Thoracic aorta (tissue), 2 donors: ENCODE measurements at regions not wholly inside any gene's neighbourhood (a gene's known extent, or its start where the extent isn't known, plus 50 kb on each side); places are given as distances from the start of the nearest gene placed in this dataset.

Experiments used
- ATAC-seq: fragments of 150-250 bp; one replicate; pipeline ENCODE4 v1.8.0; 2017; ENCODE audit warnings: low read depth; ENCODE audit not compliant: insufficient number of reproducible peaks, low FRiP score
- DNase-seq: peaks from one replicate; pipeline ENCODE4 v3.0.0-alpha.2; 2020; ENCODE audit warnings: low spot score
- H3K27ac ChIP-seq, 2 donors: fragments of 200-600 bp; sonication (generic); 1 replicate in 1 of 2; 2 replicates in 1 of 2; pipeline ENCODE4 v1.5.1; 2016; ENCODE audit warnings: mild to moderate bottlenecking in 2 of 2, moderate library complexity in 2 of 2
- H3K27me3 ChIP-seq: fragments of 200-600 bp; sonication (generic); replicated peaks from 2 replicates; pipeline ENCODE4 v1.6.0; 2016; ENCODE audit warnings: mild to moderate bottlenecking; ENCODE audit not compliant: insufficient read depth
- H3K36me3 ChIP-seq: fragments of 200-600 bp; sonication (generic); one replicate; pipeline ENCODE4 v1.5.1; 2016
- H3K4me1 ChIP-seq, 2 donors: fragments of 200-600 bp; sonication (generic); 1 replicate in 1 of 2; 2 replicates in 1 of 2; pipeline versions ENCODE4 v1.5.1 to v1.6.0; 2016; ENCODE audit warnings: low read depth in 2 of 2, mild to moderate bottlenecking in 1 of 2; ENCODE audit not compliant: control insufficient read depth in 1 of 2
- H3K4me3 ChIP-seq: fragments of 200-600 bp; sonication (generic); 2 replicates; pipeline ENCODE4 v1.5.1; 2016; ENCODE audit warnings: mild to moderate bottlenecking
- H3K9me3 ChIP-seq: fragments of 200-600 bp; sonication (generic); 2 replicates; pipeline ENCODE4 v1.5.1; 2016
- TF ChIP-seq, protein P1 (sequence below): fragments of 200-600 bp; sonication (generic); IDR thresholded peaks from one replicate; pipeline ENCODE4 v1.5.1; 2019; ENCODE audit warnings: antibody characterized with exemption

- Histone ChIP-seq H3K27ac (no peak overlapping the region), H3K9me3 (no peaks in the 10 kb centered on the region), H3K27me3 (no peaks in the 10 kb centered on the region), H3K4me1 (no peaks in the 10 kb centered on the region), H3K36me3 (no peaks in the 10 kb centered on the region), H3K4me3 (no peak overlapping the region)
- DNase-seq (no peak), ATAC-seq (no peak)
- TF ChIP-seq, protein P1, sequence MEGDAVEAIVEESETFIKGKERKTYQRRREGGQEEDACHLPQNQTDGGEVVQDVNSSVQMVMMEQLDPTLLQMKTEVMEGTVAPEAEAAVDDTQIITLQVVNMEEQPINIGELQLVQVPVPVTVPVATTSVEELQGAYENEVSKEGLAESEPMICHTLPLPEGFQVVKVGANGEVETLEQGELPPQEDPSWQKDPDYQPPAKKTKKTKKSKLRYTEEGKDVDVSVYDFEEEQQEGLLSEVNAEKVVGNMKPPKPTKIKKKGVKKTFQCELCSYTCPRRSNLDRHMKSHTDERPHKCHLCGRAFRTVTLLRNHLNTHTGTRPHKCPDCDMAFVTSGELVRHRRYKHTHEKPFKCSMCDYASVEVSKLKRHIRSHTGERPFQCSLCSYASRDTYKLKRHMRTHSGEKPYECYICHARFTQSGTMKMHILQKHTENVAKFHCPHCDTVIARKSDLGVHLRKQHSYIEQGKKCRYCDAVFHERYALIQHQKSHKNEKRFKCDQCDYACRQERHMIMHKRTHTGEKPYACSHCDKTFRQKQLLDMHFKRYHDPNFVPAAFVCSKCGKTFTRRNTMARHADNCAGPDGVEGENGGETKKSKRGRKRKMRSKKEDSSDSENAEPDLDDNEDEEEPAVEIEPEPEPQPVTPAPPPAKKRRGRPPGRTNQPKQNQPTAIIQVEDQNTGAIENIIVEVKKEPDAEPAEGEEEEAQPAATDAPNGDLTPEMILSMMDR = no peak
These were observed 155.6 kb upstream of the PRSS58 start for GRCh38 chr7:142413280-142414000.

DNA sequence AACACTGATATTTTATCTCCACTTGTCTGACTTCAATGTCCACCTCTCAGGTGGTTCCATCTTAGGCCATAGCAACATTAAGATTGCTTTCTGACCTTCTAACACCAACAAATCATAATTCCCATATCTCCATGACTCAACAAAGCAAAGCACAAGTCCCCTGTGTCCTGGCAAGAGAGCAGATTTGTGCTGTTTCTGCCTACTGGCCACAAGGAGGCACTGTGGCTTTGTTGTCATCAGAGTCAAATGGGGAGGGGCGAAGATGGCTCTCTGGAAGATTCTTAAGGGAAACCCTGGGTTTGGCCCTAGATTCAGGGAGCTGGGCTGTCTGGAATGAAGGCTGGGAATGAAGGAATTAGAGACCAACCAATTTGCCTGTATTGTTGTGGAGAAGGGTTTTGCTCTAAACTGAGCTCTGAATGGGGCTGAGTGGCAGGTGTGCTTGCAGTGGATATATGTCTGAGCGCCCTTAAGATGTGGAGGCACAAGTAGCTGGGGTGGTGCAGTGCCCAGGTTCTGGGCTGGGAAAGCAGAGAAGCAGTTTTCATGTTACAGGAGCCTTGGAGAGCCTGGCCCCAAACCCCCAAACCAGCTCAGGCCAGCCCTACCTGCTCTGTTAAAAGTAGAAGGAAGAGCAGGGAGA is 154.8 kb upstream of the PRSS58 start:
- H3K36me3 ChIP-seq = no peaks in the 10 kb centered on the region
- ATAC-seq (no peak), DNase-seq (no peak)
- no peak overlapping the region for H3K27ac ChIP-seq
- no peaks in the 10 kb centered on the region for H3K9me3 ChIP-seq
- H3K4me1 ChIP-seq = no peaks in the 10 kb centered on the region
- no peak overlapping the region for H3K4me3 ChIP-seq
- no peaks in the 10 kb centered on the region for H3K27me3 ChIP-seq
- TF ChIP-seq, protein P1 = no peak

- Histone ChIP-seq H3K27me3 (no peaks in the 10 kb centered on the region), H3K27ac (no peak overlapping the region), H3K4me1 (no peaks in the 10 kb centered on the region), H3K36me3 (no peaks in the 10 kb centered on the region), H3K9me3 (no peaks in the 10 kb centered on the region), H3K4me3 (no peak overlapping the region)
- DNase-seq = no peak
- no peak for ATAC-seq
- TF ChIP-seq, protein P1 = no peak
These were observed 151.6 kb upstream of the PRSS58 start for GRCh38 chr7:142409471-142409870.

- H3K4me3 ChIP-seq = no peak overlapping the region
- H3K9me3 ChIP-seq = no peaks in the 10 kb centered on the region
- TF ChIP-seq, protein P1 = no peak
- DNase-seq (no peak), ATAC-seq (no peak)
- no peaks in the 10 kb centered on the region for H3K27me3 ChIP-seq
- H3K36me3 ChIP-seq = no peaks in the 10 kb centered on the region
- H3K4me1 ChIP-seq = no peaks in the 10 kb centered on the region
- no peak overlapping the region for H3K27ac ChIP-seq
These were observed 150.9 kb upstream of the PRSS58 start for GRCh38 chr7:142408794-142409193.

- no peak for DNase-seq
- no peak overlapping the region for H3K27ac ChIP-seq
- peak overlapping the region; percentile 33 for H3K4me3 ChIP-seq
These were observed 150.2 kb upstream of the PRSS58 start for GRCh38 chr7:142407939-142408570.

More at GRCh38 chr7:142407939-142408570, 150.2 kb upstream of the PRSS58 start:
- ATAC-seq = no peak
- TF ChIP-seq, protein P1 = no peak
- no peaks in the 10 kb centered on the region for H3K36me3 ChIP-seq
- H3K27me3 ChIP-seq = no peaks in the 10 kb centered on the region
- H3K4me1 ChIP-seq = no peaks in the 10 kb centered on the region
- no peaks in the 10 kb centered on the region for H3K9me3 ChIP-seq
